ENCODE measurements at regions not wholly inside any gene's neighbourhood (a gene's known extent, or its start where the extent isn't known, plus 50 kb on each side); places are given as distances from the start of the nearest gene placed in this dataset.

GRCh38 chr11:80129396-80129795 is 688.6 kb upstream of the TENM4 start:
- TF ChIP-seq CTCF (conservative IDR thresholded peaks at IDR 0.05 in 1 of 2, IDR thresholded peaks at IDR 0.05 in 1 of 2; ENCODE audit: extremely low read depth in 1 of 2, insufficient read depth in 1 of 2, low read depth in 1 of 2, low read length in 2 of 2) (no peak), EZH2 (IDR thresholded peaks at IDR 0.05; ENCODE audit: borderline replicate concordance, low read length) (no peak)

All from mammary epithelial cell (primary cell).